CD1c-positive myeloid dendritic cell (primary cell): ENCODE measurements at regions not wholly inside any gene's neighbourhood (a gene's known extent, or its start where the extent isn't known, plus 50 kb on each side); places are given as distances from the start of the nearest gene placed in this dataset.
A peak's percentile ranks its signal among the peaks of the same experiment; 100 is the strongest.
"Not testable (repeated sequence)": the region's sequence is repeated elsewhere in the genome, so short reads cannot be mapped to it uniquely, and the experiment has no call there.

Experiments used
- DNase-seq: peaks from one replicate; pipeline ENCODE4 v3.0.0-alpha.2; 2016; ENCODE audit errors: extremely low spot score

GRCh38 chr4:100906973-100907372 is 389.2 kb upstream of the EMCN start:
- DNase-seq = no peak

- DNase-seq = not testable (repeated sequence)
Measured at GRCh38 chr4:100900945-100901344, 383.1 kb upstream of the EMCN start.

GRCh38 chr4:100900134-100900533 is 382.3 kb upstream of the EMCN start:
- DNase-seq = no peak

DNA sequence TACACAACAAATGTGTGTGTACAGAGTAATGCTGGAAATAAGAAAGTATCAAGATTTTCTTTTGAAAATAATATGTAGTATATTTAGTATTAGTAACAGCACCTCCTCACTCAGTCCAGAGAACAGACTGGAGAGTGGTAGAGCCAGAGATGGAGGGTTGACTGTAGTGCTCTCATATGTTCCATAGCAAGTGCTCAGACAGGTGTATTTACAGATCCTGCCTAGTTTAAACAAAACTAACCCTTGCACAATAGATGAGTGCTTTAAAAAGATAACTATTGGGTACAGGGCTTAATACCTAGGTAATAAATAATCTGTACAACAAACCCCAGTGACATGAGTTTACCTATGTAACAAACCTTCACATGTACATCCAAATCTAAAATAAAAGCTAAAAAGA is 381.0 kb upstream of the EMCN start:
- DNase-seq = no peak

GRCh38 chr4:100895556-100896197 is 377.9 kb upstream of the EMCN start:
- peak; percentile 12 for DNase-seq

- DNase-seq = no peak
Measured at GRCh38 chr4:100894339-100894870, 376.6 kb upstream of the EMCN start.

DNA sequence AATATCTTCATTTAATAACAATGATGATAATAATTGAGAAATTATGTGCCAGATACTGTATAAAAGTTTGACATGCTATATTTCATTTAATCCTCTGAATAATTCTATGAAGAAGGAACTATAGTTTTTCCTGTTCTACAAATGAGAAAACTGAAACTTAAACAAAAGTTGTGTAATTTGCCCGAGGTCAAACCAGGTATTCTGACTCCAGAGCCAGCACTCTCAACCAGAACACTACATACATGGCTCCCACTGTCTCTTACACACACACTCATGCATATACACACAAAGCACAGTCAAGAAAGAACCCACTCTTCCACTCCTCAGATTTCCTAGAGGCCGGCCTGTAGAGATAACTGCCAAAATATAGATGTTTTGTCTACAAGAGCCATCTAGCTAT is 374.0 kb upstream of the EMCN start:
- no peak for DNase-seq

- DNase-seq = no peak
Measured at GRCh38 chr4:100889898-100890297, 372.1 kb upstream of the EMCN start.

DNA sequence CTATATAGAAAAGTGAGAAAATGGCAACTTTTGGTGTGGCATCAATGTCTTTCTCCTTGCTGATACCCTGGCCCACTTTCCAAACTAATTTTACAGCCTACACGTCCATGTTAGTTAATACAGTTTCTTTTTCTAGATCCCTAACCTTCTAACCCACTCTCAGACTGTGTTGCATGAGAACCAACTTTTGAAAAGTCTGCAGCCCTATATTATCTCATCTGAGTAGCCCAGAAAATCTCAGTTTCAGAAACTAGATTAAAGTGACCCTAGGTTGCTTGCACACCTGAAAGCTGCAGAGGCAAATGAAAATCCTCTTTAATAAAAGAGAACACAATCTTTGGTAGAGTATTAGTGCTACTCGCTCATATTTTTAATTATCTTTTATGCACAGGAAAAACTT is 371.6 kb upstream of the EMCN start:
- DNase-seq = no peak

DNA sequence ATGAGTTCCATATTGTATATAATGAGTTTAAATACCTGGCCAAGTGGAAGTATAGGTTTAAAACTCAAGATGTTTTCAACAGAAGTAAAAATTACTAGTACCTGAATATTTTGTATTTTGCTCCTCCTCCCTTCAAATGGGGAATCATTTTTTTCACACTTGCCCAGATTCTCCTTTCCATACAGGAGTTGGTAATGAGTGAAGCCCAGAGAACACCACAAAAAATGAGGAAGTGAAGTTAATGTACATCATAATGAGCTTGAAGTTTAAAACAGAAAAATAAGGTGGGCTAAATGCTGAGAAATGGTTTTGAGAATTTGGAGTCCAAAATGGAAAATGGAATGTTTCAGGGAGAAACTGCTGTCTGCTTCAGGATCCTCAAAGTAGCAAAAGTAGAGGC is 364.8 kb upstream of the EMCN start:
- DNase-seq = no peak

DNA sequence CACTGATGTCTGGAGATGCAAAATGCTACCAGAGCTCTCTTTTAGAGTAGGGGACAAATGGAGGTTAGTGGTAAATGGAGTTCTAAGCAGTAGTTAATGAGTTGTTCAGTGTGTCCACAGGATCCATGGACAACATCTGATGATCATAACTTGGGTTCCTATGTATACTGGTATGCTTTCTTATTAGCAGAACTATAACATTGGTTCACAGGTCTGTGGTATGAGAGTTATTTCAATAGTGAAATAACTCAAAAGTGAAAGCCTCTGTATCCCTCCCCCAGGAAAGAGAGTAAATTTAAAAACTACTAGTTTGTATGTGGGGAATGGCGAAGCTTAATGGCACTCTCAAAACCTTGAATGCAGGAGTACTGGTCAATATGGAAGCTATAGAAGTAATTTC is 363.5 kb upstream of the EMCN start:
- no peak for DNase-seq

- DNase-seq = no peak
Measured at GRCh38 chr4:100880011-100880410, 362.2 kb upstream of the EMCN start.

- DNase-seq = no peak
Measured at GRCh38 chr4:100879471-100879870, 361.6 kb upstream of the EMCN start.

DNA sequence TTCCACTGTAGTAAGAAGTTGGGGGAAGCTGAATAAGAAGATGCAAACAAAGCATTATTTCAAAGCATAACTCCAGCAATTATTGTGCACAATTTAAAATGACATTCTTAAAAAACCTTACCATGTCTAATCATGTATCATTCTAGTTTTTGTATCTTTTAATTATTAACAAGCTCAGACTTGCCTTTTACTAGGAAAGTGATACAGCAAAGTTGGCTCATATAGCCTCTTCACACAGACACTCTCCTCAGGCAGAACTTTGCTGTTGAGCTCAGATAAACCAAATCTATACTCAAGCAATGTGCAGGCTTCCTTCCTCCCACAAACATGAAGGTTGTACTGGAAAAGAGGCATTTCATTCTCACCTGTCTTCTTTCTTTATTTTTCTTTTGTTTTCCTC is 358.7 kb upstream of the EMCN start:
- DNase-seq = no peak

GRCh38 chr4:100875296-100876068 is 357.7 kb upstream of the EMCN start:
- no peak for DNase-seq

GRCh38 chr4:100872811-100873210 is 355.0 kb upstream of the EMCN start:
- no peak for DNase-seq

DNA sequence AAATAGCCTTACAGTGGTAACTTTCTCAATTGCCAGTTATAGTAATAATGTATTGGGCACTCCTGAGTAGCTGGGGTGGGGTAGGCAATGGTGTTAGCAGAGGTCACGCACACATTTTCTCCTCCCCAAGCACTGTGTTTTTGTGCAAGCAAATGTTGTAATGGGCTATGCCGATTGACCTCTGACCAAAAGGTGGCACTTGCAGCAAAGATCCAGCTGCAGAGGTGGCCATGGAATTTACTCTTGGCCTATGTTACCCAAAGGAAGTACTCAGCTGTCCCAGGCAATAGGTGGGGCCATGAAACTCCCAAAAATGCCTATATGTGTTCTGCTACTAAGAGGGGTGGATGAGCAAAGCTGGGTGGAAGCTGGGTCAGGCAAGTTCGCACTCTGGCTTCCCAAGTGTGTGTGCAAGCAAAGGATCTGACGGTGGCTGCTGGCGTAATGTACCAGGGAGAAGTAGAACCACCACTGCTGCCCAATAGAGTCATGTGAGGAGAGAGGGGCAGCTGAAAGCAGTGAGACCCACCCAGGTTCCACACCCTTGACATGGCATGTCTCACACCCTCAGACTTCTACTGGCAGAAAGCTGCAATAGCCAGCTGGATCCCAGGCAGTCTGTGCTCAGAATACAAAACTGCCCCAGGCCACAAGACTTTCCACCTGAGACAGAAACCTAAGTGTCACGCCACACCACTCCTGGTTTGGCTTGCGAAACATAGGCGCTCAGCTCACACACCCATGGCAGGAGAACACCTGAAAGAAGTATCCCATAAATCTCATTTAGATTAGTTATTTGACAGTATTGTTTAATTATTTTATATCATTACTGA is 353.3 kb upstream of the EMCN start:
- no peak for DNase-seq

DNA sequence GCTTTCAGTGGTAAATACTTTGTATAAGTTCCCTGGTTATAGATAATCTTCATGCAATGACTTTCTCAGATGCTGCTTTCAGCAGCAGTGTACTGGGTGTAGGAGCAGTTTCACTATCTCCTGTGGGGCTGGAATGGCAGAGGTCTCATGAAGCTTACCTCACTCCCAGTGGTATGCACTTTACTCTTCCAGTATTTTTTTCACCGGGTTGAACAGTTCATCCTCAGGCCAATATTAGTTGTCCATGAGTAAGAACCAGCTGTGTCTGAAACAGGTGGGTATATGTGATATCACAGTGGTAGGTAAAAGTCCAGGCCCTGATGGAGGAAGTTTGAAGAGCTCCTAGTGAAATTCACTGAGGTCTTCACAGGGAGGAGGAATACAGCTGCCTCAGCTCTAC is 351.5 kb upstream of the EMCN start:
- DNase-seq = no peak

DNA sequence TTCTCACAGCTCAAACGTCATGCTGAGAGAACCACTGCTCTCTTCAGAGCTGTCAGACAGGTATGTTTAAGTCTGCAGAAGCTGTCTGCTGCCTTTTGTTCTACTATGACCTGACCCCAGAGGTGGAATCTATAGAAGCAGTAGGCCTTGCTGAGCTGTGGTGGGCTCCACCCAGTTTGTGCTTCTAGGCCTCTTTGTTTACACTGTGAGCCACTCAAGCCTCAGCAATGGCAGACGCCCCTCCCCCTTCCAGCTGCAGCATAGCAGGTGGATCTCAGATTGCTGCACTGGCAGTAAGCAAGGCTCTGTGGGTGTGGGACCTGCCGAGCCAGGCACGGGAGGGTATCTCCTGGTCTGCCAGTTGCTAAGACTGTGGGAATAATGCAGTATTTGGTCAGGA is 350.5 kb upstream of the EMCN start:
- DNase-seq = not testable (repeated sequence)

DNA sequence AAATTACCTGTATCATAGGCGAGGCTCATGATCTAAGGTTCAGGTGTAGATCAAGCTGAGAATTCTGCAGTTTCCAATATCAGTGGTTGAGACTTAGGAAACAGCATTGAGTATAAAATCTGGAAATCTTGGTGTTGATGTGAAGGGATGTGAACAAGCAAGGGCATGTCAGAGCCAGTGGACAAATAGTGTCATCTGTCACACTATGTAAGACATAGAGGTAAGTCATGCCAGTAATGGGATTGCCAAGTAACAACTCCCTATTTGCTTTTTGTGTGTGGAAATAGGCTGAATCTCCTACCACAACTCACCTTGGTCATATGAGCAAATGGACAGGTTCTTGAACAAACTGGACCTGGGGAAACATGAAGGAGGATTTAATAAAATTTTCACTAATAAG is 334.5 kb upstream of the EMCN start:
- DNase-seq = no peak

- DNase-seq = no peak
Measured at GRCh38 chr4:100849319-100849718, 331.5 kb upstream of the EMCN start.

- no peak for DNase-seq
Measured at GRCh38 chr4:100848841-100849240, 331.0 kb upstream of the EMCN start.
